ENCODE measurements at regions not wholly inside any gene's neighbourhood (a gene's known extent, or its start where the extent isn't known, plus 50 kb on each side); places are given as distances from the start of the nearest gene placed in this dataset.
A peak's percentile ranks its signal among the peaks of the same experiment; 100 is the strongest.

GRCh38 chr6:170208651-170209353, 82.1 kb downstream of the DLL1 start:
- Histone ChIP-seq H3K27ac (no peak overlapping the region), H3K36me3 (no peaks in the 10 kb centered on the region), H3K9me3 (no peaks in the 10 kb centered on the region), H3K4me1 (no peaks in the 10 kb centered on the region), H3K27me3 (no peaks in the 10 kb centered on the region), H3K4me3 (no peak overlapping the region)
- peak in 1 of 2 donors; percentile 6 for DNase-seq
- TF ChIP-seq CTCF (IDR thresholded peaks at IDR 0.05) = no peak
- no peak for TF ChIP-seq POLR2A (IDR thresholded peaks at IDR 0.05)
- intact Hi-C loops (cut with DNase I; ENCODE audit: low total_unique reads) = no loop called here

- intact Hi-C loops (cut with DNase I; ENCODE audit: low total_unique reads) = no loop called here
- H3K4me1 ChIP-seq = no peaks in the 10 kb centered on the region
Observed at GRCh38 chr6:170208182-170208601, 82.7 kb downstream of the DLL1 start.

DNA sequence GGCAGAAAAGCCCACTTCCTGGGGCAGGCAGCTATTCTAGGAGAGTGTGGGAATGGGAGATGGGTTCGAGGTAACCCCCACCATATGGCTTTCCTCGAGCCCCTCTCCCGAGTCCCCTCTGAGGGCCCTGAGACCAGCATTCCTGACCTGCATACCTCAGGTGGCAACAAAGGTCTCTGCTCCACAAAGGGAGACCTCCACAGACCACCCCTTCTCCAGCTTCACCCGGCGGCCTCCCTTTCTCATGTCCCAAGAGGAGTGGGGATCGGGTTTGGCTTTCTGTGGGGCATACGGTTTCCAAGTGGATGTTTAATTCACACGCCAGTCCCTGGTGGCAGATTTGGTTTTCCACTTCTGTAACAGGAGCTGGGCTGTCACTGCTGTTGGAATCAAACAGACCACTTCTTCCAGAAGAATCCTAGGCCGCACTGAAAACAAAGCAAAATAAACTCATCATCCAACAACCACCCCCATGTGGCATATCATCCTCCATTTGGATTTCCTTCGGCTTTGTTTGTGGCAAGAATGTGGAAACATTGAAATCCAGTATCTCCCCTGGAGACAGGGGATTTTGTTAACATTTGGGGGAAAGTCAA, 83.2 kb downstream of the DLL1 start:
- TF ChIP-seq POLR2A (IDR thresholded peaks at IDR 0.05) = no peak
- no peak for TF ChIP-seq CTCF (IDR thresholded peaks at IDR 0.05)
- DNase-seq = peak in 1 of 2 donors; percentile 6

More at GRCh38 chr6:170208182-170208601, 82.7 kb downstream of the DLL1 start:
- Histone ChIP-seq H3K36me3 (no peaks in the 10 kb centered on the region), H3K9me3 (no peaks in the 10 kb centered on the region), H3K27ac (no peak overlapping the region), H3K4me3 (no peak overlapping the region), H3K27me3 (no peaks in the 10 kb centered on the region)
- peak in 1 of 2 donors; percentile 7 for DNase-seq
- TF ChIP-seq POLR2A (IDR thresholded peaks at IDR 0.05) (no peak), CTCF (IDR thresholded peaks at IDR 0.05) (no peak)

DNA sequence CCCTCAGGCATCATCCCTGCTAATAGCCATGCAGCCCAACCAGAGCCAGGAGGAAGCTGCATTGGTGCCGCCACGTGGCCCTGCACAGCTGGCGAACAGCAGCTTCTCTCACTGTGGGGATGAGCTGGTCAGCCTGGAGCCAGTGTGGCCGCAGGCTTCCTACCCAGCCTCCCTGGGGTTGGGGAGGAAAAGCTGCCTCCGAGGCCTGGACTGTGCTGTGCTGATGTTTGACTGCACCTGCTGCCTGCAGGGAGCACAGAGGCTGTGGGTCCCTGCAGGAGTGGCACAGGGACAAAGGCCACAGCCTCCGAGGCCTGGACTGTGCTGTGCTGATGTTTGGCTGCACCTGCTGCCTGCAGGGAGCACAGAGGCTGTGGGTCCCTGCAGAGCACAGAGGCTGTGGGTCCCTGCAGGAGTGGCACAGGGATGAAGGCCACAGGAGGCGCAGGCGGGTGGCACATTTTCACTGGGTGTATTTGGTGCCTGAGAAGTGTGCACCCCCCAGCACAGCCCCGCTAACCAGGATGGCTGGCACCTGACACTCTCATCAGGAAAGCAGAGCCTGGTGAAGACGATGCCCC, 83.9 kb downstream of the DLL1 start:
- no peak for TF ChIP-seq POLR2A (IDR thresholded peaks at IDR 0.05)
- TF ChIP-seq CTCF (IDR thresholded peaks at IDR 0.05) = no peak
- Histone ChIP-seq H3K9me3 (no peaks in the 10 kb centered on the region), H3K27ac (no peak overlapping the region), H3K36me3 (no peaks in the 10 kb centered on the region), H3K4me3 (no peak overlapping the region), H3K4me1 (no peaks in the 10 kb centered on the region), H3K27me3 (no peaks in the 10 kb centered on the region)
- peak in 1 of 2 donors; percentile 6 for DNase-seq
- intact Hi-C loops (cut with DNase I; ENCODE audit: low total_unique reads) = no loop called here

More for the DNA sequence above, 83.2 kb downstream of the DLL1 start:
- H3K27me3 ChIP-seq = no peaks in the 10 kb centered on the region
- no peaks in the 10 kb centered on the region for H3K36me3 ChIP-seq
- H3K4me1 ChIP-seq = no peaks in the 10 kb centered on the region
- no peak overlapping the region for H3K4me3 ChIP-seq
- H3K27ac ChIP-seq = no peak overlapping the region
- intact Hi-C loops (cut with DNase I; ENCODE audit: low total_unique reads) = no loop called here
- H3K9me3 ChIP-seq = no peaks in the 10 kb centered on the region

- H3K4me3 ChIP-seq = no peak overlapping the region
- TF ChIP-seq POLR2A (IDR thresholded peaks at IDR 0.05) (no peak), CTCF (IDR thresholded peaks at IDR 0.05) (no peak)
- no peaks in the 10 kb centered on the region for H3K9me3 ChIP-seq
- intact Hi-C loops (cut with DNase I; ENCODE audit: low total_unique reads) = no loop called here
- DNase-seq = no peak
- H3K36me3 ChIP-seq = no peaks in the 10 kb centered on the region
- H3K27ac ChIP-seq = no peak overlapping the region
- no peaks in the 10 kb centered on the region for H3K27me3 ChIP-seq
- H3K4me1 ChIP-seq = no peaks in the 10 kb centered on the region
Observed at GRCh38 chr6:170206317-170206621, 84.6 kb downstream of the DLL1 start.
